PC-3 (cell line): ENCODE measurements at regions not wholly inside any gene's neighbourhood (a gene's known extent, or its start where the extent isn't known, plus 50 kb on each side); places are given as distances from the start of the nearest gene placed in this dataset.

ENCODE experiments used
- ATAC-seq: fragments of 200-7000 bp; cut with Tn5 transposase; 2 replicates; pipeline ENCODE4 v1.9.1; 2020; ENCODE audit warnings: mild to moderate bottlenecking, moderate library complexity
- BruUV-seq: library from RNA; stranded (reverse); fragments of 400-500 nt; replicated peaks from 2 replicates; lab custom pipeline; 2021; lab: Mats Ljungman, UMichigan
- CTCF ChIA-PET: fragments of 300-600 bp; sonication (Branson Sonifier 250); formaldehyde crosslinking; loops from one replicate; lab custom pipeline; 2022; ENCODE audit warnings: antibody characterized with exemption; lab: Charles Lee
- POLR2A ChIA-PET: fragments of 300-600 bp; sonication (Branson Sonifier 250); formaldehyde crosslinking; loops from one replicate; lab custom pipeline; 2022; ENCODE audit warnings: antibody characterized with exemption; ENCODE audit not compliant: unreplicated experiment; lab: Charles Lee
- DNase-seq: peaks from one replicate; pipeline ENCODE4 v3.0.0-alpha.2; 2015
- H2AFZ ChIP-seq: fragments of 300-600 bp; sonication (generic); 2 replicates; pipeline ENCODE4 v1.6.0; 2016; ENCODE audit warnings: antibody characterized with exemption, low read length
- H3F3A ChIP-seq: fragments of 300-600 bp; sonication (generic); one replicate; pipeline ENCODE4 v1.6.0; 2017; ENCODE audit warnings: antibody characterized with exemption, low read length, control low read depth, mild to moderate bottlenecking; ENCODE audit not compliant: unreplicated experiment
- H3K27ac ChIP-seq: fragments of 300-600 bp; sonication (generic); 2 replicates; pipeline ENCODE4 v1.5.1; 2016; ENCODE audit warnings: mild to moderate bottlenecking, low read length
- H3K27me3 ChIP-seq: fragments of 300-600 bp; sonication (generic); 2 replicates; pipeline ENCODE4 v1.6.1; 2016; ENCODE audit warnings: low read length, mixed read lengths
- H3K36me3 ChIP-seq: fragments of 300-600 bp; sonication (generic); 2 replicates; pipeline ENCODE4 v1.6.1; 2016; ENCODE audit warnings: low read depth, mixed run types, low read length, mixed read lengths
- H3K4me1 ChIP-seq: fragments of 300-600 bp; sonication (generic); 2 replicates; pipeline ENCODE4 v1.5.1; 2016; ENCODE audit warnings: low read length; ENCODE audit not compliant: insufficient read depth
- H3K4me2 ChIP-seq: fragments of 300-600 bp; sonication (generic); 2 replicates; pipeline ENCODE4 v1.6.0; 2016; ENCODE audit warnings: low read length
- H3K4me3 ChIP-seq: fragments of 300-600 bp; sonication (generic); 2 replicates; pipeline ENCODE4 v1.5.1; 2016; ENCODE audit warnings: mild to moderate bottlenecking, low read length, mixed read lengths
- H3K79me2 ChIP-seq: fragments of 300-600 bp; sonication (generic); 2 replicates; pipeline ENCODE4 v1.6.1; 2017; ENCODE audit warnings: low read length, mixed read lengths
- H3K9ac ChIP-seq: fragments of 300-600 bp; sonication (generic); 2 replicates; pipeline ENCODE4 v1.6.0; 2016; ENCODE audit warnings: mild to moderate bottlenecking, low read length
- H3K9me2 ChIP-seq: fragments of 300-600 bp; sonication (generic); replicated peaks from 2 replicates; pipeline ENCODE4 v1.6.1; 2016; ENCODE audit warnings: mixed run types, low read length, mixed read lengths
- H3K9me3 ChIP-seq: fragments of 300-600 bp; sonication (generic); 2 replicates; pipeline ENCODE4 v1.6.1; 2016; ENCODE audit warnings: low read length, mixed read lengths
- H4K20me1 ChIP-seq: fragments of 300-600 bp; sonication (generic); 2 replicates; pipeline ENCODE4 v1.6.1; 2016; ENCODE audit warnings: low read length, mixed read lengths
- EZH2 ChIP-seq: fragments of 300-600 bp; sonication (generic); IDR thresholded peaks from one replicate; pipeline ENCODE4 v1.6.1; 2017; ENCODE audit warnings: antibody characterized with exemption, mild to moderate bottlenecking, low read length; ENCODE audit not compliant: unreplicated experiment
- EZH2phosphoT487 ChIP-seq: fragments of 300-600 bp; sonication (generic); IDR thresholded peaks from 2 replicates; pipeline ENCODE4 v1.6.1; 2018; ENCODE audit warnings: mild to moderate bottlenecking, antibody characterized with exemption, low read length, borderline replicate concordance
- intact Hi-C: fragments of 100-400 bp; cut with micrococcal nuclease; formaldehyde crosslinking; loops from 2 replicates; pipeline ENCODE4 v1.9.0; 2023
- TF ChIP-seq, protein P1 (sequence below): fragments of 300-600 bp; sonication (generic); conservative IDR thresholded peaks from 2 replicates; pipeline ENCODE4 v1.5.1; 2017; ENCODE audit warnings: antibody characterized with exemption, low read depth, mild to moderate bottlenecking, low read length

DNA sequence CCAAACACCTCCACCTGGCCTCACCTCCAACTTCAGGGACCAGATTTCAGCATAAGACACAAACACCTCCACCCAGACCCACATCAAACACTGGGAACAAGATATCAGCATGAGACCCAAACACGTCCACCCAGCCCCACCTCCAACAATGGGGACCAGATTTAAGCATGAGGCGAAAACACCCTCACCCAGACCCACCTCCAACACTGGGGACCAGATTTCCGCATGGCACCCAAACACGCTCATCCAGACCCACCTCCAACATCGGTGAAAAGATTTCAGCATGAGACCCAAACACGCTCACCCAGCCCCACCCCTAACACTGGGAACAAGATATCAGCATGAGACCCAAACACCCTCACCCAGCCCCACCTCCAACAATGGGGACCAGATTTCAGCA is 210.0 kb downstream of the ASMT start:
- no peak overlapping the region for H3K9ac ChIP-seq
- no peak for TF ChIP-seq EZH2phosphoT487
- TF ChIP-seq, protein P1, sequence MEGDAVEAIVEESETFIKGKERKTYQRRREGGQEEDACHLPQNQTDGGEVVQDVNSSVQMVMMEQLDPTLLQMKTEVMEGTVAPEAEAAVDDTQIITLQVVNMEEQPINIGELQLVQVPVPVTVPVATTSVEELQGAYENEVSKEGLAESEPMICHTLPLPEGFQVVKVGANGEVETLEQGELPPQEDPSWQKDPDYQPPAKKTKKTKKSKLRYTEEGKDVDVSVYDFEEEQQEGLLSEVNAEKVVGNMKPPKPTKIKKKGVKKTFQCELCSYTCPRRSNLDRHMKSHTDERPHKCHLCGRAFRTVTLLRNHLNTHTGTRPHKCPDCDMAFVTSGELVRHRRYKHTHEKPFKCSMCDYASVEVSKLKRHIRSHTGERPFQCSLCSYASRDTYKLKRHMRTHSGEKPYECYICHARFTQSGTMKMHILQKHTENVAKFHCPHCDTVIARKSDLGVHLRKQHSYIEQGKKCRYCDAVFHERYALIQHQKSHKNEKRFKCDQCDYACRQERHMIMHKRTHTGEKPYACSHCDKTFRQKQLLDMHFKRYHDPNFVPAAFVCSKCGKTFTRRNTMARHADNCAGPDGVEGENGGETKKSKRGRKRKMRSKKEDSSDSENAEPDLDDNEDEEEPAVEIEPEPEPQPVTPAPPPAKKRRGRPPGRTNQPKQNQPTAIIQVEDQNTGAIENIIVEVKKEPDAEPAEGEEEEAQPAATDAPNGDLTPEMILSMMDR, result no peak
- TF ChIP-seq EZH2, result no peak
- no peaks in the 10 kb centered on the region for H3K4me1 ChIP-seq
- no peak overlapping the region for H3K27ac ChIP-seq
- no TSS peak for BruUV-seq
- no peaks in the 10 kb centered on the region for H3F3A ChIP-seq
- H3K27me3 ChIP-seq, result no peaks in the 10 kb centered on the region
- intact Hi-C loops, result no loop called here
- H3K36me3 ChIP-seq, result no peaks in the 10 kb centered on the region
- ATAC-seq, result no peak
- no peak overlapping the region for H3K4me2 ChIP-seq
- no peaks in the 10 kb centered on the region for H3K79me2 ChIP-seq
- no peaks in the 10 kb centered on the region for H4K20me1 ChIP-seq
- DNase-seq, result no peak
- H3K9me2 ChIP-seq, result no peaks in the 10 kb centered on the region
- ChIA-PET POLR2A (no interaction called here), CTCF (no interaction called here)
- H3K9me3 ChIP-seq, result no peaks in the 10 kb centered on the region
- no peak overlapping the region for H2AFZ ChIP-seq
- H3K4me3 ChIP-seq, result no peak overlapping the region

DNA sequence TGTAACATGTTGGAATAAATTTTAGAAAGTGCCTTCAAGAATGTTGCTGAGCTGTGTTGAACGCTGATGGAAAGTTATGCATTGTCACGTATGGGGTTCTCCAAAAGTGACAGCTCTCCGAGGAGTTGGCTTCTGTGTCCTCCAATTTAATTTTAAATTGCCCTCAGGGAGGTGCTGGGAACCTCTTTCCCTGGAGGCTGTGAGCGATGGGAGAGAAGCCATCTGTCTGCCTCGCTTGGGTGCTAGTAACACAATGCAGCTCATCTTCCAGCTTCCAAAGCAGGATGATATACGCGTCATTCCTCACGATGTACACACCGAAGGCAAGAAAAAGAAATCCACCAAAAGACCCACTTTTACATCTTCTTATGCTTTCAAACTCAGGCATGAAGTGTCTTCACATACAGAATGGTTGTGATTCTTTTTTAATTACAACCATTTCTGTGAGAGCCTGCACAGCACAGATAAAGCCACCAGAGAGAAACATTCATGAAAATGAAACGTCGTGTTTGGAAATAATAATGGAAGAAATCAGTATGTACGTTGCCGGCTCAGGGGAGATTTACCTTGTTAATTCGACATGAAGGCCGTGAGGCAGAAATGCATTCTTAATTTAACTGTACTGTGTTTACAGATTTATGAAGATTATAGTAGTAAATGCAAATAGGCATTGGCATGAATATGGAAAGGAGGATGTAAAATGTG is 218.9 kb downstream of the ASMT start:
- no peak overlapping the region for H2AFZ ChIP-seq
- H3F3A ChIP-seq, result no peaks in the 10 kb centered on the region
- no peak overlapping the region for H3K27ac ChIP-seq
- BruUV-seq, result no TSS peak
- ChIA-PET POLR2A (no interaction called here), CTCF (no interaction called here)
- H3K36me3 ChIP-seq, result no peaks in the 10 kb centered on the region
- ATAC-seq, result no peak
- no peak overlapping the region for H3K4me3 ChIP-seq
- no peaks in the 10 kb centered on the region for H3K79me2 ChIP-seq
- no peaks in the 10 kb centered on the region for H3K9me3 ChIP-seq
- no peak overlapping the region for H3K4me2 ChIP-seq
- intact Hi-C loops, result no loop called here
- peaks cover 7% of the 10 kb centered on the region; the same call in 1 of the 2 replicates for H3K27me3 ChIP-seq
- no peak for DNase-seq
- no peaks in the 10 kb centered on the region for H3K4me1 ChIP-seq
- no peak overlapping the region for H3K9ac ChIP-seq
- TF ChIP-seq, protein P1, result no peak
- TF ChIP-seq EZH2, result no peak
- no peak for TF ChIP-seq EZH2phosphoT487
- H3K9me2 ChIP-seq, result no peaks in the 10 kb centered on the region
- no peaks in the 10 kb centered on the region for H4K20me1 ChIP-seq

DNA sequence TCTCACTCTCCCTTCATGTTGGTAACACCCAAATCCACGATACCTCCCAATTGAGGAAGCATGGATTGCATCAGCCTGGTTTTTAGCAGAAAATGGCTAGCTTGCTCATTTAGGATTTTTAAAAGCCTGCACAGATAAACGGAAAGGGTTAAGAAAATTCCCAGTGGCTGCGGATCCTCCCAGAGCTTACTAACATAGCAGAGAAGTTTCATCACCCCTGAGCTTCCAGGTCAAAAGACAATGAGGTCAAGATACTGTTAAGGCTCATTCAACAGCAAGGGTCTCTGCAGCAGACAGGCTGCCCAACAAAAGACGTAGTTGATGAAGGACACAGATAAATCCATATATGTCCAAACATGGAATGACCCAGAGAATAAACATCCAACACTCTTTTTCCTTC is 220.2 kb downstream of the ASMT start:
- Histone ChIP-seq H3K4me3 (no peak overlapping the region), H4K20me1 (no peaks in the 10 kb centered on the region), H3K4me2 (no peak overlapping the region), H3K9me3 (no peaks in the 10 kb centered on the region), H3K79me2 (no peaks in the 10 kb centered on the region), H3K9me2 (no peaks in the 10 kb centered on the region), H3F3A (no peaks in the 10 kb centered on the region), H3K9ac (no peak overlapping the region), H3K27ac (no peak overlapping the region), H2AFZ (no peak overlapping the region), H3K36me3 (no peaks in the 10 kb centered on the region), H3K27me3 (peaks cover 7% of the 10 kb centered on the region; the same call in 1 of the 2 replicates), H3K4me1 (no peaks in the 10 kb centered on the region)
- ATAC-seq (no peak), DNase-seq (no peak)
- BruUV-seq, result no TSS peak
- CTCF ChIA-PET, result no interaction called here
- intact Hi-C loops, result no loop called here
- TF ChIP-seq, protein P1, result no peak
- TF ChIP-seq EZH2phosphoT487, result no peak
- POLR2A ChIA-PET, result no interaction called here
